DND-41 (cell line): ENCODE measurements at regions not wholly inside any gene's neighbourhood (a gene's known extent, or its start where the extent isn't known, plus 50 kb on each side); places are given as distances from the start of the nearest gene placed in this dataset.
A peak's percentile ranks its signal among the peaks of the same experiment; 100 is the strongest.

ENCODE experiments used
- ATAC-seq: fragments of 200-7000 bp; cut with Tn5 transposase; 3 replicates; pipeline ENCODE4 v1.9.1; 2021; ENCODE audit warnings: low read depth; ENCODE audit not compliant: insufficient read depth
- DNase-seq: peaks from one replicate; pipeline ENCODE4 v3.0.0-alpha.2; 2020
- H2AFZ ChIP-seq: 2 replicates; pipeline ENCODE4 v1.6.0; 2012; ENCODE audit warnings: low read depth, low read length
- H3K27ac ChIP-seq: 2 replicates; pipeline ENCODE4 v1.5.1; 2012; ENCODE audit warnings: low read length, inconsistent platforms
- H3K27me3 ChIP-seq: fragments of 200-600 bp; sonication (generic); 2 replicates; pipeline ENCODE4 v1.6.0; 2012; ENCODE audit warnings: low read length, mild to moderate bottlenecking, inconsistent platforms; ENCODE audit not compliant: insufficient read depth, poor library complexity
- H3K36me3 ChIP-seq: 2 replicates; pipeline ENCODE4 v1.5.1; 2012; ENCODE audit warnings: low read length, inconsistent platforms; ENCODE audit not compliant: insufficient read depth
- H3K4me1 ChIP-seq: 2 replicates; pipeline ENCODE4 v1.5.1; 2012; ENCODE audit warnings: mild to moderate bottlenecking, low read length; ENCODE audit not compliant: insufficient read depth
- H3K4me2 ChIP-seq: 2 replicates; pipeline ENCODE4 v1.6.0; 2012; ENCODE audit warnings: mild to moderate bottlenecking, moderate library complexity, low read length, inconsistent platforms; ENCODE audit not compliant: insufficient read depth
- H3K4me3 ChIP-seq, 2 experiments: fragments of 200-600 bp in 1 of 2; shearing (Covaris generic) in 1 of 2; 2 replicates each; pipeline ENCODE4 v1.5.1; 2012 to 2016; ENCODE audit warnings: inconsistent platforms in 2 of 2, low read length in 2 of 2, mild to moderate bottlenecking in 2 of 2, low read depth in 1 of 2, moderate library complexity in 1 of 2
- H3K79me2 ChIP-seq: 2 replicates; pipeline ENCODE4 v1.6.0; 2012; ENCODE audit warnings: low read length, inconsistent platforms; ENCODE audit not compliant: insufficient read depth
- H3K9ac ChIP-seq: 2 replicates; pipeline ENCODE4 v1.6.0; 2012; ENCODE audit warnings: low read depth, mild to moderate bottlenecking, inconsistent platforms, low read length, moderate library complexity
- H3K9me3 ChIP-seq: 2 replicates; pipeline ENCODE4 v1.5.1; 2012; ENCODE audit warnings: low read length, moderate library complexity, mild to moderate bottlenecking, inconsistent platforms; ENCODE audit not compliant: insufficient read depth, severe bottlenecking
- H4K20me1 ChIP-seq: 2 replicates; pipeline ENCODE4 v1.6.0; 2012; ENCODE audit warnings: low read length; ENCODE audit not compliant: insufficient read depth
- EZH2 ChIP-seq: IDR thresholded peaks from 3 replicates; pipeline ENCODE4 v1.6.1; 2012; ENCODE audit warnings: borderline replicate concordance, low read depth, mild to moderate bottlenecking, moderate library complexity, low read length, inconsistent platforms; ENCODE audit not compliant: severe bottlenecking
- TF ChIP-seq, protein P1 (sequence below): IDR thresholded peaks from 2 replicates; pipeline ENCODE4 v1.5.1; 2012; ENCODE audit warnings: borderline replicate concordance, low read length, moderate library complexity, mild to moderate bottlenecking; ENCODE audit not compliant: poor library complexity, severe bottlenecking; ENCODE audit errors: extremely low read depth

DNA sequence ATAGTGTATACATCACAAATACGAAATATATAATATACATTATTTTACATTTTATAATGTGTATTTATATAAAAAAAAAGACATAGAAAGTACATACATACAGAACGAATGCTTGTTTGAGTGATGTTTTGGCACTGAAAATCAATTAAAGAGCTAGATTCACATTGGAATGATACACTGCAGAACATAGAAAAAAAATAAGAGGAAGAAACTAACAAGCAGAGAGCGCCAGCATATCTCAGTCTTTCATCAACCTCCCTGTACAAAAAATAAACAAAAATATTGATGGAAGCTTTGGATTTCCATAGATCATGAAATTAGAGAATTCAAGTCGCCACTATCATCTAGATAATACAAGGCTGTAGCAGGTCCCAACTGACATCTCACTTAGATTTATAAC is 420.6 kb downstream of the CENPC start:
- H3K27ac ChIP-seq = no peak overlapping the region
- no peak overlapping the region for H3K9ac ChIP-seq
- no peak overlapping the region for H3K4me3 ChIP-seq
- H3K4me2 ChIP-seq = no peak overlapping the region
- H3K4me1 ChIP-seq = no peaks in the 10 kb centered on the region
- DNase-seq (no peak), ATAC-seq (no peak)
- no peak overlapping the region for H2AFZ ChIP-seq
- H3K9me3 ChIP-seq = no peaks in the 10 kb centered on the region
- TF ChIP-seq, protein P1, sequence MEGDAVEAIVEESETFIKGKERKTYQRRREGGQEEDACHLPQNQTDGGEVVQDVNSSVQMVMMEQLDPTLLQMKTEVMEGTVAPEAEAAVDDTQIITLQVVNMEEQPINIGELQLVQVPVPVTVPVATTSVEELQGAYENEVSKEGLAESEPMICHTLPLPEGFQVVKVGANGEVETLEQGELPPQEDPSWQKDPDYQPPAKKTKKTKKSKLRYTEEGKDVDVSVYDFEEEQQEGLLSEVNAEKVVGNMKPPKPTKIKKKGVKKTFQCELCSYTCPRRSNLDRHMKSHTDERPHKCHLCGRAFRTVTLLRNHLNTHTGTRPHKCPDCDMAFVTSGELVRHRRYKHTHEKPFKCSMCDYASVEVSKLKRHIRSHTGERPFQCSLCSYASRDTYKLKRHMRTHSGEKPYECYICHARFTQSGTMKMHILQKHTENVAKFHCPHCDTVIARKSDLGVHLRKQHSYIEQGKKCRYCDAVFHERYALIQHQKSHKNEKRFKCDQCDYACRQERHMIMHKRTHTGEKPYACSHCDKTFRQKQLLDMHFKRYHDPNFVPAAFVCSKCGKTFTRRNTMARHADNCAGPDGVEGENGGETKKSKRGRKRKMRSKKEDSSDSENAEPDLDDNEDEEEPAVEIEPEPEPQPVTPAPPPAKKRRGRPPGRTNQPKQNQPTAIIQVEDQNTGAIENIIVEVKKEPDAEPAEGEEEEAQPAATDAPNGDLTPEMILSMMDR = no peak
- TF ChIP-seq EZH2 = no peak
- no peaks in the 10 kb centered on the region for H3K27me3 ChIP-seq
- no peaks in the 10 kb centered on the region for H3K36me3 ChIP-seq
- no peaks in the 10 kb centered on the region for H3K79me2 ChIP-seq
- H4K20me1 ChIP-seq = no peaks in the 10 kb centered on the region

GRCh38 chr4:67122029-67122428 is 423.3 kb downstream of the CENPC start:
- DNase-seq = no peak
- no peaks in the 10 kb centered on the region for H4K20me1 ChIP-seq
- no peak for ATAC-seq

DNA sequence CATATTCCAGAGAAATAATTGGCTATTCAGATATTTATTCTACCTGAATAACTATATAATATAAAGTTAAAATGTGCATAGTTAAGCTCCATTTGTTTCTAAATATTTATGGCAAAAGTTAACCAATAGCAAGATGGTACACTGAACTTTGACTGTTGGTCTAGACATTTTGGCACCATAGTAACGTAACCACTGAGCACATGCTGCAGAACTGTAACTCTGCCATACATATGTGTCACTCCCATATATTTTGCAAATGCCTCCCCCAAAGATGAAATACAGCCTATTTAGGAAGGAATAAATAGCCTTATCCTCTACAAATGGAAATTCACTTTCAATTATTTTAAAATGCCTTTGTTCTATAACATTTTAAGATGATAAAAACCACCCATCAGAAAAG is 424.9 kb downstream of the CENPC start:
- no peak for TF ChIP-seq EZH2
- TF ChIP-seq, protein P1 = no peak
- no peak overlapping the region for H3K27ac ChIP-seq
- DNase-seq = no peak
- no peaks in the 10 kb centered on the region for H4K20me1 ChIP-seq
- no peaks in the 10 kb centered on the region for H3K79me2 ChIP-seq
- no peaks in the 10 kb centered on the region for H3K9me3 ChIP-seq
- no peaks in the 10 kb centered on the region for H3K27me3 ChIP-seq
- no peaks in the 10 kb centered on the region for H3K4me1 ChIP-seq
- H3K4me3 ChIP-seq = no peak overlapping the region
- H2AFZ ChIP-seq = no peak overlapping the region
- H3K9ac ChIP-seq = no peak overlapping the region
- no peak for ATAC-seq
- H3K4me2 ChIP-seq = no peak overlapping the region
- H3K36me3 ChIP-seq = no peaks in the 10 kb centered on the region

More at GRCh38 chr4:67122029-67122428, 423.3 kb downstream of the CENPC start:
- Histone ChIP-seq H3K9ac (no peak overlapping the region), H3K4me2 (no peak overlapping the region), H3K36me3 (no peaks in the 10 kb centered on the region), H3K79me2 (no peaks in the 10 kb centered on the region), H2AFZ (no peak overlapping the region), H3K27ac (no peak overlapping the region), H3K27me3 (no peaks in the 10 kb centered on the region), H3K9me3 (no peaks in the 10 kb centered on the region), H3K4me3 (no peak overlapping the region), H3K4me1 (no peaks in the 10 kb centered on the region)
- TF ChIP-seq EZH2 = no peak
- TF ChIP-seq, protein P1 = peak; percentile 35

GRCh38 chr4:67109276-67109675 is 436.0 kb downstream of the CENPC start:
- Histone ChIP-seq H3K4me2 (no peak overlapping the region), H3K36me3 (no peaks in the 10 kb centered on the region), H3K9ac (no peak overlapping the region), H4K20me1 (no peaks in the 10 kb centered on the region), H3K79me2 (no peaks in the 10 kb centered on the region), H3K4me1 (no peaks in the 10 kb centered on the region), H3K27ac (no peak overlapping the region), H2AFZ (no peak overlapping the region), H3K9me3 (no peaks in the 10 kb centered on the region), H3K27me3 (no peaks in the 10 kb centered on the region), H3K4me3 (no peak overlapping the region)
- TF ChIP-seq, protein P1 = no peak
- TF ChIP-seq EZH2 = no peak
- DNase-seq = no peak
- ATAC-seq = no peak
